ENCODE measurements at regions not wholly inside any gene's neighbourhood (a gene's known extent, or its start where the extent isn't known, plus 50 kb on each side); places are given as distances from the start of the nearest gene placed in this dataset.
A peak's percentile ranks its signal among the peaks of the same experiment; 100 is the strongest.

DNA sequence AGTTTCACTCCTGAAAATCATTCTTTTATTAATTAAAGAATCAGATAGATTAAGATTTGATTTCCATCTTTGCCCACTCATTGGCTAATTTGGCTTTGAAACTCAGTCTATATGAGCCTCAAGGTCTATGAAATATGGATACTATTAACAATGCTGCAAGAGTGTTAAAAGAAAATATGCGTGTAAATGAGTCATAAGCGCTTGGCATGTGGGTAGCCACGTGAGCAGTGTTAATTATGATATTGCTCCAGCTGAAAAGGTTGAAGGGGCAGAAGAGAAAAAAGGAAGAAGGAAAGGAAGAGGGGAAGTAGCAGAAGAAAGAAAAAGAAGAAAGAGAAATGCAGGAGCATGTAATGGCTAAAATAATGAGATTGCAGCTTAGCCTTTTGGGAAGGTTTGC lies 151.4 kb downstream of the CHRM3 start:
- Histone ChIP-seq H3K4me3 (no peak overlapping the region), H3K27ac (no peak overlapping the region)
- TF ChIP-seq, protein P1, sequence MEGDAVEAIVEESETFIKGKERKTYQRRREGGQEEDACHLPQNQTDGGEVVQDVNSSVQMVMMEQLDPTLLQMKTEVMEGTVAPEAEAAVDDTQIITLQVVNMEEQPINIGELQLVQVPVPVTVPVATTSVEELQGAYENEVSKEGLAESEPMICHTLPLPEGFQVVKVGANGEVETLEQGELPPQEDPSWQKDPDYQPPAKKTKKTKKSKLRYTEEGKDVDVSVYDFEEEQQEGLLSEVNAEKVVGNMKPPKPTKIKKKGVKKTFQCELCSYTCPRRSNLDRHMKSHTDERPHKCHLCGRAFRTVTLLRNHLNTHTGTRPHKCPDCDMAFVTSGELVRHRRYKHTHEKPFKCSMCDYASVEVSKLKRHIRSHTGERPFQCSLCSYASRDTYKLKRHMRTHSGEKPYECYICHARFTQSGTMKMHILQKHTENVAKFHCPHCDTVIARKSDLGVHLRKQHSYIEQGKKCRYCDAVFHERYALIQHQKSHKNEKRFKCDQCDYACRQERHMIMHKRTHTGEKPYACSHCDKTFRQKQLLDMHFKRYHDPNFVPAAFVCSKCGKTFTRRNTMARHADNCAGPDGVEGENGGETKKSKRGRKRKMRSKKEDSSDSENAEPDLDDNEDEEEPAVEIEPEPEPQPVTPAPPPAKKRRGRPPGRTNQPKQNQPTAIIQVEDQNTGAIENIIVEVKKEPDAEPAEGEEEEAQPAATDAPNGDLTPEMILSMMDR (IDR thresholded peaks at IDR 0.05) = no peak
- DNase-seq (ENCODE audit: low spot score) = no peak

DNA sequence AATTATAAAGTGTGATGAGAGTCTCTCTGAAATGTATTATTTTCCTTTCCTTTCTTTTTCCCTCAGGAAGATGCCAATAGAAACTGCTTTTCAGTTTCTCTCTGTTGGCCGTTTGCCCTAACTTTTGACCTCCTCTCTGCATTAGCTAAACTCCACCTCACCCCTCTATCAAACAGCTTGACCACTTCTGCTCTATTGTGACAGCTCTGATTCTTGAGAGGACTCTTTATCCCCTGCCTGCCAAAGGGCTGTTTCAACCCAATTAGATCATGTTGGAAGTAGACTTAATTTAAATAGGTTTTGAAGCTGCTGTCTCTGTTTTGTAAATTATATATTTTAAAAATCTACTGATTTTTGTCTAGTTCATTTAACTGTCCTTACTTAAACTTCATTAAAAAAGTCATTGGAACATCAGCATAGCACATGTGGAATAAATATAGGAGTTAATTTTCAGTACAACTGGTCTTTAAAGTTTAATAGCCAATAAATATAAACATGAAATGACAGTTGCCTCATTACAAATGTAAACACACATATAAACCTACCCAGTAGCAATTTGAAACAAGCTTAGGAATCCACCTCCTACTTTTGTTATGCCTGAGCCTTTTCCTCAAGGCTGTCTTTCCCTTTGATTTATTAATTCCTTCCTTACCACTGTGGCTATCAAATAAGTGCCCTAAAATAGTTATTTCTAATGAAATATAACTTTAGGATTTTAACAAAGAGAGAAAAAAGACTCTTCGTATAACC lies 152.0 kb downstream of the CHRM3 start:
- TF ChIP-seq, protein P1 (IDR thresholded peaks at IDR 0.05) = no peak
- no peak overlapping the region for H3K4me3 ChIP-seq
- DNase-seq (ENCODE audit: low spot score) = no peak
- H3K27ac ChIP-seq = no peak overlapping the region

DNA sequence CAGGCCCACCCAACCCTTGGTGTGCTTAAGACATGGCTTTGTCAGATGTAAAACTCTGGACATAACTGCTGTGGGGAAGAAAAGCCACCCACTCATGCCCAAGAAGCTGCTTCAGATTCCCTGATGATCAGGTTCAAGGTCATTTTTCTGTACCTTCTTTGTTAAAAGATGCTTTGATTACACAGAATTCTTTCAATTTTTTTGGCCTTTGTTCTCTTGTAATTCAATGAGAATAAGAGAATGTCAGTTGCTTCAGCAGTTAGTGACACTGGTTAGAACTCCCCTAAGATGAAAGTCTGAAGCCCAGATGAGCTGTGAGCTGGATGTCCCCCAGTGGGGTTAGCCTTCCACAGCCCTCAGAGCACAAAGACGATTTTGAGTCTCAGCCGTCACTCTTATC lies 152.7 kb downstream of the CHRM3 start:
- Histone ChIP-seq H3K4me3 (no peak overlapping the region), H3K27ac (no peak overlapping the region)
- no peak for DNase-seq (ENCODE audit: low spot score)
- TF ChIP-seq, protein P1 (IDR thresholded peaks at IDR 0.05) = no peak

DNA sequence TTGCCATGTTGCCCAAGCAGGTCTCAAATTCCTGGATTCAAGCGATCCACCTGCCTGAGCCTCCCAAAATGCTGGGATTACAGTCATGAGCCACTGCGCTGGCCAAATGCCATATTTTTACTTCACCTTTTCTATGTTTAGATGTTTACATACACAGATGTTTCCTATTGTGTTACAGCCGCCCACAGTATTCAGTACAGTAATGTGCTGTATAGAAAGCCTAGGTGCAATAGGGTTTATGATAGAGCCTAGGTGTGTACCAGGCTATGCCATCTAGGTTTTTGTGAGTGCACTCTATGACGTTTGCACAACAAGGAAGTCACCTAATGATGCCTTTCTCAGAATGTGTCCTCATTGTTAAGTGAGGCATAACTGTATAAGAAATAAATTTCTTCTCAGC lies 153.4 kb downstream of the CHRM3 start:
- TF ChIP-seq, protein P1 (IDR thresholded peaks at IDR 0.05) = no peak
- DNase-seq (ENCODE audit: low spot score) = no peak
- no peak overlapping the region for H3K4me3 ChIP-seq
- no peak overlapping the region for H3K27ac ChIP-seq

DNA sequence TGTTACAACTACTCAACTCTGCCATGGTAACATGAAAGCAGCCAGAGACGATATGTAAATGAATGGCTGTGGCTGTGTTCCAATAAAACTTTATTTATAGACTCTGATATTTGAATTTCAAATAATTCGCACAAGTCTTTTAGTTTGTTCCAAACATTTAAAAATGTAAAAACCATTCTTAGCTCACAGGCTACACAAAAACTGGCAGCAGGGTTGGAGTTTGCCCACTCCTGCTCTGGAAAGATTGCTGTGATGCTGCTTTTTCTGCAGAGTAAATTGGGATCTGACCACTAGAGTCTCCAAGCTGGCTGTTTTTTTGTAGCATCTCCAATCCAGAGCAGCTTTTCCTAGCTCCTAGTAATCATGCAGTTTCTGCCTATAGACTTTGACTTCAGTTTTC lies 157.5 kb downstream of the CHRM3 start:
- TF ChIP-seq, protein P1 (IDR thresholded peaks at IDR 0.05) = no peak
- no peak for DNase-seq (ENCODE audit: low spot score)
- Histone ChIP-seq H3K27ac (no peak overlapping the region), H3K4me3 (no peak overlapping the region)

DNA sequence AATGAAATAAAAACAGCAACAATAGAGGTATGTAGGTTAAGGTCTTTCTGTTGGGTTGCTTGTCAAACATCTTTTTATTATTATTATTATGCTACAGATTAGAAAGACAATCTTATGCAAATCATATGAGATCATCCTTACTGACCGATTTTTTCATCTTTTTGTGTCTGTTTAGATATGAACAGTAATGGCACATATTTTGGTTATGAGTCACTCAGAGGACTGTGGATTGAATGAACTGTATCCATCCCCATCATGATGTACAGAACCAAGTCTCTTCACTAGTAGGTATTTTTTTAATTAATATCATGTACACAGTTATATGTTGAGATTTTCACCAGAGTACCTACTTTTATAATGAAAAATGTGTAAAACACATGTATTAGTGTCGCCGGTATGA lies 159.1 kb downstream of the CHRM3 start:
- Histone ChIP-seq H3K4me3 (no peak overlapping the region), H3K27ac (no peak overlapping the region)
- TF ChIP-seq, protein P1 (IDR thresholded peaks at IDR 0.05) = no peak
- DNase-seq (ENCODE audit: low spot score) = no peak

DNA sequence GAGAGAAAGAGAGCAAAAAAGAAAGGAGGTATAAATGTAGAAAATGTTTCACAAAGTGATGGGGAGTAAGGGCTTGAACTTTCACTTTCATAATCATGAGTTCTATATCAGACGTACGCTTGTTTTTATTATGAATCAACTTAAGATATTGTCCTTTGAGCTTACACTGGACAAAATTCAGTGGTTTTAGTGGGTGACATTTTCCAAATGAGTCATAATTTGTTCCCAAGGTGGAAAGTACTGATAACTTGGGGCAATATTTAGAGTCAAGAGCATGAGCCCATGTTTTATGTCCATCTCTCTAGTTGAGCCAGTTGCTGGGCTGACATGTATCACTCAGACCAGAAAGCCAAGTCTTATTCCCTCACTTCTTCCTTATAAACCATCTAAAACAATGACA lies 161.6 kb downstream of the CHRM3 start:
- Histone ChIP-seq H3K4me3 (peak overlapping the region; percentile 46), H3K27ac (peak overlapping the region in 1 of 2 donors; percentile 35)
- TF ChIP-seq, protein P1 (IDR thresholded peaks at IDR 0.05) = no peak
- no peak for DNase-seq (ENCODE audit: low spot score)
